ENCODE measurements at regions not wholly inside any gene's neighbourhood (a gene's known extent, or its start where the extent isn't known, plus 50 kb on each side); places are given as distances from the start of the nearest gene placed in this dataset.
"Not testable (repeated sequence)": the region's sequence is repeated elsewhere in the genome, so short reads cannot be mapped to it uniquely, and the experiment has no call there.

DNA sequence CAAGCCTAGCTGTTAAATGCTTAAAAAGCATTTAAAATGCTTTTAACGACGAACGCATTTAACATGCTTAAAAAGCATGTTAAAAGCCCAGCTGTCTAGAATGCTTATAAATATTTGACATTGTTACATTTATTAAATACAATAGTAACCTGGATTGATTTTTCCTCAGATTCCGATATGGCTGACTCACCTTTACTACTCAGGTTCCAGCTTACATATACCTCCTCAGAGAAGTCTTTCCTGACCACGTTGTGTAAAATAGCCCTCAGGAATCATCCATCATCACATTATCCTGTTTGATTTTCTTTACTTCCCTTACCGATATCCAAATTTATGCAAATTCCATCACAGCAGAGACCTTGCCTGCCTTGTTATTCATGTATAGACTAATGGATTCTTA lies 51.4 kb downstream of the SLC41A2 start:
- H3K4me3 ChIP-seq (ENCODE audit: low read depth, low read length), result no peak overlapping the region
- ChIA-PET POLR2A (no interaction called here), CTCF (interaction anchor here (0.6 to 1.0 kb wide), 2 partner anchors 29 to 705 kb away, joined by 3 read pairs; no protein-coding TSS in a partner anchor)
- DNase-seq (ENCODE audit: low read depth, low spot score), result no peak
- TF ChIP-seq, protein P1, sequence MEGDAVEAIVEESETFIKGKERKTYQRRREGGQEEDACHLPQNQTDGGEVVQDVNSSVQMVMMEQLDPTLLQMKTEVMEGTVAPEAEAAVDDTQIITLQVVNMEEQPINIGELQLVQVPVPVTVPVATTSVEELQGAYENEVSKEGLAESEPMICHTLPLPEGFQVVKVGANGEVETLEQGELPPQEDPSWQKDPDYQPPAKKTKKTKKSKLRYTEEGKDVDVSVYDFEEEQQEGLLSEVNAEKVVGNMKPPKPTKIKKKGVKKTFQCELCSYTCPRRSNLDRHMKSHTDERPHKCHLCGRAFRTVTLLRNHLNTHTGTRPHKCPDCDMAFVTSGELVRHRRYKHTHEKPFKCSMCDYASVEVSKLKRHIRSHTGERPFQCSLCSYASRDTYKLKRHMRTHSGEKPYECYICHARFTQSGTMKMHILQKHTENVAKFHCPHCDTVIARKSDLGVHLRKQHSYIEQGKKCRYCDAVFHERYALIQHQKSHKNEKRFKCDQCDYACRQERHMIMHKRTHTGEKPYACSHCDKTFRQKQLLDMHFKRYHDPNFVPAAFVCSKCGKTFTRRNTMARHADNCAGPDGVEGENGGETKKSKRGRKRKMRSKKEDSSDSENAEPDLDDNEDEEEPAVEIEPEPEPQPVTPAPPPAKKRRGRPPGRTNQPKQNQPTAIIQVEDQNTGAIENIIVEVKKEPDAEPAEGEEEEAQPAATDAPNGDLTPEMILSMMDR (IDR thresholded peaks at IDR 0.05; ENCODE audit: insufficient read depth, low read length, missing control alignments), result no peak

DNA sequence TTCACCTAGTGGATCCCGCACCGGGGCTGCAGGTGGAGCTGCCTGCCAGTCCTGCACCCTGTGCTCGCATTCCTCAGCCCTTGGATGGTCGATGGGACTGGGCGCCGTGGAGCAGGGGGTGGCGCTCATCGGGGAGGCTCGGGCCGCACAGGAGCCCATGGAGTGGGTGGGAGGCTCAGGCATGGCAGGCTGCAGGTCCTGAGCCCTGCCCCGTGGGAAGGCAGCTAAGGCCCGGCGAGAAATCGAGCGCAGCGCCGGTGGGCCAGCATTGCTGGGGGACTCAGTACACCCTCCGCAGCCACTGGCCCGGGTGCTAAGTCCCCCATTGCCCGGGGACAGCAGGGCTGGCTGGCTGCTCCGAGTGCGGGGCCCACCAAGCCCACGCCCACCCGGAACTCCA lies 52.6 kb downstream of the SLC41A2 start:
- CTCF ChIA-PET; H3K4me3 ChIP-seq (ENCODE audit: low read depth, low read length); POLR2A ChIA-PET; DNase-seq (ENCODE audit: low read depth, low spot score): not testable (repeated sequence)

DNA sequence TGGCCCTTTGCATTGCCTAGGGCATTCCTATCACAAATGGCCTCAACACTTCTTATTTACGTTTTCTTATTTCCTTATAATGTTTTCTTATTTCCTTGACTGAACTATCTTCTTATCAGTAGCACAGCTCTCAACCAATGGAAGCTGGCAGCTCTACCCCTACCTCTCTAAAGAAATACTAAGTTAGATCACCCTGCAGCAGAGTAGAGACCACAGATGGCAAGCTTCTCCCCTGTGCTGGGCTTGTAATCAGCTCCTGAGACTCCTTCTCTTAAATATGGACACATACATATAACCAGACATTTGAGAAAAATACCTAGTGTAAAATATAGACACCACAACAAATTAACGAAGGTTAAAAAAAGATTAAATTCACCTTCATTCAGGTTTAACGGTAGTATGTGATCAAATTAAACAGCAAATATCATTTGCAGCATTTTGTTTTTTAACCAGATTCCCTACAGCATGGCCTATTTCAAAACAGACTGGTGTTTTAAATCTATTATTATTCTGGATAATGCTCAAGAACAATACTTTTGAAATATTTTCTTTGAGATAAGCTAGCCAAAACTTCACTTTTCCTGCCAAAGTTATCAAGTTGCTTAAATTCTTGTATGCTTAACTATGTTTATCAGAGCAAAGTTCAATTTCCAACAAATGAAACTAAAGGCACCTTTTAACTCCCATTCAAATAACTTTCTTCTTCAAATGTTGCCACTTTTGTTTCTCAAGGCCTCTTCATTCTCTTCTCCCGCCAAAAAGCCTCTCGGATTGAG lies 54.3 kb downstream of the SLC41A2 start:
- H3K4me3 ChIP-seq (ENCODE audit: low read depth, low read length), result no peak overlapping the region
- DNase-seq (ENCODE audit: low read depth, low spot score), result no peak
- ChIA-PET CTCF (no interaction called here), POLR2A (no interaction called here)
- TF ChIP-seq, protein P1 (IDR thresholded peaks at IDR 0.05; ENCODE audit: insufficient read depth, low read length, missing control alignments), result no peak

DNA sequence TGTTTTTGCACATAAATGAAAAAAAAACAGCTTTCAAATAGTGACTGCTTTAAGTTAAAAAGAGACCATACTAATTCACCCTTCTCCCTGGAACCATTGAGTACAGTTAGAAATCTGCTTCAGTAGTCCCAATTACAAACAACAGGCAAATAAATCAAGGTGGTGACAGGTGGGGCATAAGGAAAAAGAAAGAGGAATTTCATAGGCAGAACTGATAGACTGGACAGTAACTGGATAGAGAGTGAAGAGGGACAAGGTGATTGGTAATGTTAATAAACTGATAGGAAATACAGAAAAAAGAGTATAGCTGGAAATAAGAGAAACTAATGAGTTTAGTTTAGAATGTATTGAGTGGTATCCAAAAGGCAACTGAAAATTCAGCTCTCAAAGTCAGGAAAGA lies 56.0 kb downstream of the SLC41A2 start:
- no peak for DNase-seq (ENCODE audit: low read depth, low spot score)
- POLR2A ChIA-PET, result no interaction called here
- CTCF ChIA-PET, result interaction anchor here (1.0 to 1.4 kb wide), 3 partner anchors 24 to 520 kb away, joined by 3 to 6 read pairs (median 3); no protein-coding TSS in a partner anchor
- TF ChIP-seq, protein P1 (IDR thresholded peaks at IDR 0.05; ENCODE audit: insufficient read depth, low read length, missing control alignments), result no peak
- no peak overlapping the region for H3K4me3 ChIP-seq (ENCODE audit: low read depth, low read length)

DNA sequence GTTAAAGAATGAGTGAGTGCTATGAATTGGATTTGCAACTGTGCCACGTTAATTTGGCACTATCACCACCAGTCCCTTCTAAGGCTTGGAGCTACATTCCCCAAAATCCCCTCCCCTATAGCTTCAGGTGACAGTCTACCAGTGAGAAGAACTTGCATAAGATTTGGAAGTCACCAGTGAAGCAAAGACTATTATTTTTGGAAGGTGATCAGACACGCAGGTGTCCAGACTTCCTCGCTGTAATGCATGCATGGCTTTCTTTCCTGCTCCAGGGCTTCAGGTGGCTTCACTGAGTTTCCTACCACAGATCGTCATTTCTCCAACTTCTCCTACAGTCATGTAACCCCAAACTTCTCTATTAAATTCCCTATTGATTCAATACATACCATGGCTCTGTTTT lies 61.4 kb downstream of the SLC41A2 start:
- H3K4me3 ChIP-seq (ENCODE audit: low read depth, low read length), result no peak overlapping the region
- DNase-seq (ENCODE audit: low read depth, low spot score), result no peak
- TF ChIP-seq, protein P1 (IDR thresholded peaks at IDR 0.05; ENCODE audit: insufficient read depth, low read length, missing control alignments), result no peak
- CTCF ChIA-PET, result no interaction called here
- POLR2A ChIA-PET, result no interaction called here

DNA sequence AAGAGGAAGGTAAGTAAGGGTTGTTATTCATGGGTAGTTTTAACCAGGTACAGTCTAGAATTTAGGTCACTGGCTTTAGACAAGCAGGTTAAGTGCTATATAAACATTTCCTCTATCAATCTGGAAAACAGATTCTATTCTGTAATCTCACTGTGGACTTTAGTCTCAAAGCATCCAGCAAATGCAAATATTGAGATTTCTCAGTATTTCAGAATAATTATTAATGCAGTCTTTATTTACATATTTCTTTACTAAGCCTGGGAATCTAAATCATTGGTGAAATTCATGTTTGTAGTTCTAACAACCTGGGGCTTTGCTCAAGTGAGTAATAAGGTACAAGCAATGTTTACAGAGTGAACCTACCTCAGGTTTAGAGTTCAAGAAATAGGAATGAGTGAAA lies 61.9 kb downstream of the SLC41A2 start:
- TF ChIP-seq, protein P1 (IDR thresholded peaks at IDR 0.05; ENCODE audit: insufficient read depth, low read length, missing control alignments), result no peak
- CTCF ChIA-PET, result interaction anchor here (2.0 kb wide), 1 partner anchor 514 kb away, joined by 7 read pairs; no protein-coding TSS in a partner anchor
- POLR2A ChIA-PET, result no interaction called here
- no peak overlapping the region for H3K4me3 ChIP-seq (ENCODE audit: low read depth, low read length)
- no peak for DNase-seq (ENCODE audit: low read depth, low spot score)

DNA sequence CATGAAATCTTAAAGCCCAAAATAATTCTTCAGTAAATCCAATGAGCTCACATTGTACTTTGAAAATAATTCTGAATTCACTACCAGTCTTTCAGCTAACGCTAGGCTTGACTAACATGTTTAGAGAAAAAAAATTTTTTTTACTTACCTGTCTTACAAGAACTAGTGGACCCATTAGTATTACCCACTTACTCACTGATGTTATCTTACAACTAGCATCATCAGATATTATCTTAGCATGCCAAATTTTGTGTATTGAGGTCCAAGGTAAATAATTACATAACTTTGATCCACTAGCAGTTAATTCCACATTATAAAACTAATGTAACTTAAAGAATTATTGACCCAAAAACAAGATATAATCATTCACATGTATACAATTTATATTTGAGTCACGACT lies 62.7 kb downstream of the SLC41A2 start:
- POLR2A ChIA-PET, result no interaction called here
- TF ChIP-seq, protein P1 (IDR thresholded peaks at IDR 0.05; ENCODE audit: insufficient read depth, low read length, missing control alignments), result no peak
- H3K4me3 ChIP-seq (ENCODE audit: low read depth, low read length), result no peak overlapping the region
- CTCF ChIA-PET, result interaction anchor here (2.0 kb wide), 1 partner anchor 514 kb away, joined by 7 read pairs; no protein-coding TSS in a partner anchor
- no peak for DNase-seq (ENCODE audit: low read depth, low spot score)
